Activated B cell treated with CpG ODN at 0.5 μM for 24 hours (primary cell): ENCODE measurements at regions not wholly inside any gene's neighbourhood (a gene's known extent, or its start where the extent isn't known, plus 50 kb on each side); places are given as distances from the start of the nearest gene placed in this dataset.

Experiments
- ATAC-seq: fragments of 200-7000 bp; cut with Tn5 transposase; one replicate; pipeline ENCODE4 v1.10.0; 2021; ENCODE audit warnings: low read depth, mild to moderate bottlenecking, moderate library complexity
- CTCF ChIA-PET: fragments of 350-600 bp; sonication (Branson Sonifier 250); formaldehyde crosslinking; loops from one replicate; lab custom pipeline; 2021; ENCODE audit warnings: antibody characterized with exemption; lab: Charles Lee
- POLR2A ChIA-PET: fragments of 350-600 bp; sonication (Branson Sonifier 250); formaldehyde crosslinking; loops from one replicate; lab custom pipeline; 2021; ENCODE audit warnings: antibody characterized with exemption; lab: Charles Lee
- DNase-seq: peaks from one replicate; pipeline ENCODE4 v3.0.0; 2022
- H3K27ac Mint-ChIP-seq: one replicate; pipeline ENCODE4 v1.8.0; 2020; ENCODE audit warnings: mixed read lengths
- H3K27me3 Mint-ChIP-seq: one replicate; pipeline ENCODE4 v1.8.0; 2021; ENCODE audit warnings: mixed read lengths
- H3K36me3 Mint-ChIP-seq: one replicate; pipeline ENCODE4 v1.8.0; 2021; ENCODE audit warnings: low read depth, mixed read lengths
- H3K4me1 Mint-ChIP-seq: one replicate; pipeline ENCODE4 v1.8.0; 2021; ENCODE audit warnings: mixed read lengths
- H3K4me3 Mint-ChIP-seq: one replicate; pipeline ENCODE4 v1.8.0; 2020; ENCODE audit warnings: mild to moderate bottlenecking, mixed read lengths
- H3K9me3 Mint-ChIP-seq: one replicate; pipeline ENCODE4 v1.8.0; 2020; ENCODE audit warnings: mixed read lengths
- intact Hi-C: fragments of 100-400 bp; cut with micrococcal nuclease; formaldehyde crosslinking; loops from one replicate; pipeline ENCODE4 v1.15.1; 2024
- TF ChIP-seq, protein P1 (sequence below): fragments of 200-600 bp; IDR thresholded peaks from one replicate; pipeline ENCODE4 v1.8.0; 2022; ENCODE audit warnings: antibody characterized with exemption, mild to moderate bottlenecking

DNA sequence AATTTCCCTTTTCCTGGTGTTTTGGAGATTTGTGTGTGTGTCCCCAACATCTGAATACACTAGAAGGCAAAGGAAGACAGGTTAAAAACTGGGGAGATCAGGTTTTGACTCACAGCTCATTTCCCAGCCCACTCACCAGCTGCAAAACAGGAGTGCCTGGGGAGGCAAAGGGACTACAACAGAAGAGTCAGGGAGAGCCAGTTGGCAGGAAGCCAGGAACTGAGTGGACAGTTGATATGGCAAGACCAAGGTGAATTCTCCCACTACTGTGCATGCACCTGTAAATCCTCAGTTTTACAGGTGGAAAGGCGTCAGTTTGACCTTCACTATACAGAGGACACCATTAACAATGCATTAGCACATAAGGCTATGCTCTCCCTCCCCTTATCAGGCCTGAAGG, 901.5 kb upstream of the SEMA6D start:
- ChIA-PET POLR2A (no interaction called here), CTCF (no interaction called here)
- no peak for DNase-seq
- Mint-ChIP-seq H3K4me1 (no peaks in the 10 kb centered on the region), H3K9me3 (peaks cover 5% of the 10 kb centered on the region), H3K4me3 (no peak overlapping the region), H3K27me3 (no peaks in the 10 kb centered on the region), H3K36me3 (no peaks in the 10 kb centered on the region), H3K27ac (no peak overlapping the region)
- TF ChIP-seq, protein P1, sequence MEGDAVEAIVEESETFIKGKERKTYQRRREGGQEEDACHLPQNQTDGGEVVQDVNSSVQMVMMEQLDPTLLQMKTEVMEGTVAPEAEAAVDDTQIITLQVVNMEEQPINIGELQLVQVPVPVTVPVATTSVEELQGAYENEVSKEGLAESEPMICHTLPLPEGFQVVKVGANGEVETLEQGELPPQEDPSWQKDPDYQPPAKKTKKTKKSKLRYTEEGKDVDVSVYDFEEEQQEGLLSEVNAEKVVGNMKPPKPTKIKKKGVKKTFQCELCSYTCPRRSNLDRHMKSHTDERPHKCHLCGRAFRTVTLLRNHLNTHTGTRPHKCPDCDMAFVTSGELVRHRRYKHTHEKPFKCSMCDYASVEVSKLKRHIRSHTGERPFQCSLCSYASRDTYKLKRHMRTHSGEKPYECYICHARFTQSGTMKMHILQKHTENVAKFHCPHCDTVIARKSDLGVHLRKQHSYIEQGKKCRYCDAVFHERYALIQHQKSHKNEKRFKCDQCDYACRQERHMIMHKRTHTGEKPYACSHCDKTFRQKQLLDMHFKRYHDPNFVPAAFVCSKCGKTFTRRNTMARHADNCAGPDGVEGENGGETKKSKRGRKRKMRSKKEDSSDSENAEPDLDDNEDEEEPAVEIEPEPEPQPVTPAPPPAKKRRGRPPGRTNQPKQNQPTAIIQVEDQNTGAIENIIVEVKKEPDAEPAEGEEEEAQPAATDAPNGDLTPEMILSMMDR, result no peak
- intact Hi-C loops, result no loop called here
- ATAC-seq, result no peak

DNA sequence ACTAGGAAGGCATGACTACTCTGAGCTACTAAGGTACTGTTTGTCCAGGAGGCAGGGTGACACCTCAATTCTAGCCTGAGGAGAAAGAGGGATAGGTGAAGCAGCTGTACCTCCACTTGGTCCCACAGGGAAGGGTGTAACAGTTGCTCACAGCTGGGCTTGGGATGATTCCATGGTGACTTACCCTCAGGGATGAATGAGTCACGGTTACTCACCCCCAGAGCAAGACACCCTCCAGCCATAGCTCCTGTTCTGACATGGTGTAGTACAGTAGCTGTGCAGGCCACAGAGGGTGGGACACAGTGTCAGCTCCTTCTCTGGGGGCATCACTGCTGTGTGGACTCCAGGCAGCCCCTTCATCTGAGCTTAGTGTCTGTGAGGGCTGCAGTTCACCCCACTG, 868.6 kb upstream of the SEMA6D start:
- Mint-ChIP-seq H3K4me3 (no peak overlapping the region), H3K27me3 (no peaks in the 10 kb centered on the region), H3K9me3 (peaks cover 8% of the 10 kb centered on the region), H3K27ac (no peak overlapping the region), H3K36me3 (no peaks in the 10 kb centered on the region), H3K4me1 (no peaks in the 10 kb centered on the region)
- intact Hi-C loops, result no loop called here
- DNase-seq (no peak), ATAC-seq (no peak)
- ChIA-PET POLR2A (no interaction called here), CTCF (no interaction called here)
- TF ChIP-seq, protein P1, result no peak

DNA sequence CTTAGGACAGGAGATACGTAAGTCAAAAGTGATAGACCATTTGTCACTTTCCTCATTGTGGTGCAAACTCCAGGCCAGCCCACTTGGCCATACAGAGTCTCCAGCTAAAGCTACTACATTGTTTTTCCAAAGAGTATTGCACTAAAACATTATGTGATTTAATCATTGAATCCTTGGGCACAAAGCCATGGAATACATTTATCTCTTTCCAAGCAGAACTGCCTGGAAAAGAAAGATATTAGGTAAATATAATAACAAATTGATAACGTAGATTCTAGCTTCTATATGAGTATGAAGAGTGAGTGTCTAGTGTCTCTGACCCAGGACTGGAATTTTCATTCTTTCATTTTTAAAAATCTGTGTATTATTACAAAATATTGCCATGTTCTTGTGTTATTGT, 863.7 kb upstream of the SEMA6D start:
- intact Hi-C loops, result no loop called here
- TF ChIP-seq, protein P1, result no peak
- ATAC-seq (no peak), DNase-seq (no peak)
- Mint-ChIP-seq H3K27ac (no peak overlapping the region), H3K27me3 (no peaks in the 10 kb centered on the region), H3K36me3 (no peaks in the 10 kb centered on the region), H3K9me3 (peaks cover 4% of the 10 kb centered on the region), H3K4me3 (no peak overlapping the region), H3K4me1 (no peaks in the 10 kb centered on the region)
- CTCF ChIA-PET, result no interaction called here
- POLR2A ChIA-PET, result no interaction called here

DNA sequence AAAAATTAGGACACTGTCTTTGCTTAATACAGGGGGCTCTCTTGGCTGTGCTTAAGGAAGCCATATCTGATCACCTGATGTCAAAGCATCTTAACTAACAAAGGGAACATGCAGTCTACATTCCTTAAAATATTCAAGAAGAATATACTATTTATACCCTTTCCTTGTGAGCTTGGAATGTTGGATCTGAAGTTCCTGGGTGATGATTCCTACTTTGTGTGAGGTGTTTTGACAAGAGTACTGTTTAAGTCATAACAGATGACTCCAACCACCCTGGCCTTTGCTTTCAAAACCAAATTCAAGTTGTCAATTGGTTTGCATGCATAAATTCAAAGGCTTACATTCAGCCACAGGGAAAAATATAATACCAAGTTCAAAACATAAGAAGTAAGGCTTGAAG, 862.7 kb upstream of the SEMA6D start:
- ATAC-seq (no peak), DNase-seq (no peak)
- H3K9me3 Mint-ChIP-seq, result peaks cover 4% of the 10 kb centered on the region
- H3K4me1 Mint-ChIP-seq, result no peaks in the 10 kb centered on the region
- TF ChIP-seq, protein P1, result no peak
- no peak overlapping the region for H3K27ac Mint-ChIP-seq
- ChIA-PET CTCF (no interaction called here), POLR2A (no interaction called here)
- intact Hi-C loops, result no loop called here
- H3K27me3 Mint-ChIP-seq, result no peaks in the 10 kb centered on the region
- no peak overlapping the region for H3K4me3 Mint-ChIP-seq
- H3K36me3 Mint-ChIP-seq, result no peaks in the 10 kb centered on the region

DNA sequence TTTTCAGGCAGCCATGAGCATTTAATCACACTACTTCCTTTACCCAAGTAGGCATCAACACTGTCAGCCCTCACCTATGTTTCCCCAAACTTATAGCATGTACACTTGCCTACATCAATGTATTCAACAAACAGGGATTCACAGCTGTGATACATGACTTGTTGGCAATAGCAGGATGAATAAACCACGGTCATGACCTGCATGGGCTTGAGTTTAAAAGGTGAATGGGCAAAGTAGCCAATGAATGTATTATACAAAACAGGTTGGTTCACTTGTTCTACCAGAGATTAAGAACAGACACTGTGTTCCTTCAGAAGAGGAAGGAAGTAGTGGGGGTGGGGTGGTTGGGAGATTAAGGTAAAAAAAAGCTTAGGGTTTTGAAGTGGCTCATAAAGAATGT, 861.9 kb upstream of the SEMA6D start:
- Mint-ChIP-seq H3K4me1 (no peaks in the 10 kb centered on the region), H3K9me3 (peaks cover 3% of the 10 kb centered on the region), H3K27ac (no peak overlapping the region), H3K4me3 (no peak overlapping the region), H3K36me3 (no peaks in the 10 kb centered on the region), H3K27me3 (no peaks in the 10 kb centered on the region)
- intact Hi-C loops, result no loop called here
- ATAC-seq (no peak), DNase-seq (no peak)
- TF ChIP-seq, protein P1, result no peak
- ChIA-PET CTCF (no interaction called here), POLR2A (no interaction called here)
